Astrocyte (in vitro differentiated cells and primary cell): ENCODE measurements at regions not wholly inside any gene's neighbourhood (a gene's known extent, or its start where the extent isn't known, plus 50 kb on each side); places are given as distances from the start of the nearest gene placed in this dataset.

Experiments used
- DNase-seq: peaks from one replicate; pipeline ENCODE4 v3.0.0-alpha.2; 2010; ENCODE audit warnings: low read depth
- FAIRE-seq: peaks from 2 replicates; lab custom pipeline; 2011; peaks lifted over from hg19 to GRCh38; lab: Jason Lieb, UNC
- H2AFZ ChIP-seq: 2 replicates; pipeline ENCODE4 v1.6.0; 2012; ENCODE audit warnings: low read depth, low read length, inconsistent platforms
- H3K27ac ChIP-seq: 2 replicates; pipeline ENCODE4 v1.5.1; 2011; ENCODE audit warnings: low read depth, low read length, inconsistent platforms
- H3K27me3 ChIP-seq: 2 replicates; pipeline ENCODE4 v1.6.0; 2011; ENCODE audit warnings: low read length, inconsistent platforms; ENCODE audit not compliant: insufficient read depth
- H3K36me3 ChIP-seq: 2 replicates; pipeline ENCODE4 v1.5.1; 2011; ENCODE audit warnings: low read length, inconsistent platforms; ENCODE audit not compliant: insufficient read depth
- H3K4me1 ChIP-seq: 2 replicates; pipeline ENCODE4 v1.5.1; 2011; ENCODE audit warnings: low read length, inconsistent platforms; ENCODE audit not compliant: insufficient read depth
- H3K4me2 ChIP-seq: 2 replicates; pipeline ENCODE4 v1.6.0; 2012; ENCODE audit warnings: low read length, inconsistent platforms
- H3K4me3 ChIP-seq: 2 replicates; pipeline ENCODE4 v1.5.1; 2011; ENCODE audit warnings: low read depth, mild to moderate bottlenecking, low read length, inconsistent platforms; ENCODE audit not compliant: insufficient read depth
- H3K79me2 ChIP-seq: 2 replicates; pipeline ENCODE4 v1.6.0; 2012; ENCODE audit warnings: mild to moderate bottlenecking, low read length, inconsistent platforms; ENCODE audit not compliant: insufficient read depth
- H3K9ac ChIP-seq: 2 replicates; pipeline ENCODE4 v1.6.0; 2012; ENCODE audit warnings: mild to moderate bottlenecking, low read length, inconsistent platforms
- H3K9me3 ChIP-seq: 2 replicates; pipeline ENCODE4 v1.5.1; 2012; ENCODE audit warnings: low read depth, mild to moderate bottlenecking, low read length, inconsistent platforms; ENCODE audit not compliant: insufficient read depth
- H4K20me1 ChIP-seq: 2 replicates; pipeline ENCODE4 v1.6.0; 2012; ENCODE audit warnings: low read length, inconsistent platforms; ENCODE audit not compliant: insufficient read depth
- H3K27ac Mint-ChIP-seq: one replicate; pipeline ENCODE4 v1.8.0; 2021; ENCODE audit warnings: mild to moderate bottlenecking, mixed read lengths; ENCODE audit not compliant: unreplicated experiment
- H3K27me3 Mint-ChIP-seq: one replicate; pipeline ENCODE4 v1.8.0; 2021; ENCODE audit warnings: low read depth, mixed read lengths; ENCODE audit not compliant: unreplicated experiment
- H3K36me3 Mint-ChIP-seq: one replicate; pipeline ENCODE4 v1.8.0; 2021; ENCODE audit warnings: low read depth, mixed read lengths; ENCODE audit not compliant: unreplicated experiment
- H3K4me1 Mint-ChIP-seq: one replicate; pipeline ENCODE4 v1.8.0; 2021; ENCODE audit warnings: low read depth, mixed read lengths; ENCODE audit not compliant: unreplicated experiment
- H3K4me3 Mint-ChIP-seq: one replicate; pipeline ENCODE4 v1.8.0; 2021; ENCODE audit warnings: mild to moderate bottlenecking, moderate library complexity, mixed read lengths; ENCODE audit not compliant: unreplicated experiment
- H3K9me3 Mint-ChIP-seq: one replicate; pipeline ENCODE4 v1.8.0; 2021; ENCODE audit warnings: mild to moderate bottlenecking, mixed read lengths; ENCODE audit not compliant: unreplicated experiment
- CTCF ChIP-seq: IDR thresholded peaks from 2 replicates; pipeline ENCODE4 v1.5.1; 2011; ENCODE audit warnings: low read depth, mild to moderate bottlenecking, inconsistent platforms, low read length, moderate library complexity; ENCODE audit not compliant: insufficient read depth
- EZH2 ChIP-seq: IDR thresholded peaks from 2 replicates; pipeline ENCODE4 v1.6.1; 2012; ENCODE audit warnings: mild to moderate bottlenecking, low read length, inconsistent platforms; ENCODE audit not compliant: insufficient read depth

GRCh38 chr13:90740099-90740498, 607.4 kb upstream of the MIR17HG start:
- Histone ChIP-seq H3K27me3 (no peaks in the 10 kb centered on the region), H3K27ac (no peak overlapping the region), H4K20me1 (no peaks in the 10 kb centered on the region), H3K4me1 (no peaks in the 10 kb centered on the region), H3K9me3 (no peaks in the 10 kb centered on the region), H3K36me3 (no peaks in the 10 kb centered on the region), H3K4me2 (no peak overlapping the region), H3K9ac (no peak overlapping the region), H3K79me2 (no peaks in the 10 kb centered on the region), H3K4me3 (no peak overlapping the region), H2AFZ (no peak overlapping the region)
- DNase-seq (no peak), FAIRE-seq (no peak)
- peaks cover 6% of the 10 kb centered on the region for H3K9me3 Mint-ChIP-seq
- H3K4me3 Mint-ChIP-seq = no peak overlapping the region
- TF ChIP-seq EZH2 = no peak
- no peak for TF ChIP-seq CTCF
- no peak overlapping the region for H3K27ac Mint-ChIP-seq
- H3K27me3 Mint-ChIP-seq = no peaks in the 10 kb centered on the region
- H3K4me1 Mint-ChIP-seq = peaks cover 7% of the 10 kb centered on the region
- H3K36me3 Mint-ChIP-seq = no peaks in the 10 kb centered on the region

GRCh38 chr13:90742381-90742780, 605.1 kb upstream of the MIR17HG start:
- no peak for FAIRE-seq
- DNase-seq = no peak
- Histone ChIP-seq H3K36me3 (no peaks in the 10 kb centered on the region), H3K27me3 (no peaks in the 10 kb centered on the region), H3K79me2 (no peaks in the 10 kb centered on the region), H2AFZ (no peak overlapping the region), H3K4me2 (no peak overlapping the region), H3K9me3 (no peaks in the 10 kb centered on the region), H3K4me3 (no peak overlapping the region), H3K9ac (no peak overlapping the region), H4K20me1 (no peaks in the 10 kb centered on the region), H3K4me1 (no peaks in the 10 kb centered on the region), H3K27ac (no peak overlapping the region)
- peaks cover 7% of the 10 kb centered on the region for H3K4me1 Mint-ChIP-seq
- H3K9me3 Mint-ChIP-seq = no peaks in the 10 kb centered on the region
- no peak overlapping the region for H3K27ac Mint-ChIP-seq
- no peak overlapping the region for H3K4me3 Mint-ChIP-seq
- TF ChIP-seq EZH2 (no peak), CTCF (no peak)
- H3K36me3 Mint-ChIP-seq = no peaks in the 10 kb centered on the region
- H3K27me3 Mint-ChIP-seq = no peaks in the 10 kb centered on the region

GRCh38 chr13:90746230-90746629, 601.3 kb upstream of the MIR17HG start:
- Mint-ChIP-seq H3K4me1 (peaks cover 5% of the 10 kb centered on the region), H3K36me3 (no peaks in the 10 kb centered on the region), H3K4me3 (no peak overlapping the region), H3K9me3 (no peaks in the 10 kb centered on the region), H3K27me3 (no peaks in the 10 kb centered on the region), H3K27ac (no peak overlapping the region)
- Histone ChIP-seq H3K4me3 (no peak overlapping the region), H4K20me1 (no peaks in the 10 kb centered on the region), H3K9ac (no peak overlapping the region), H3K4me2 (no peak overlapping the region), H3K27ac (no peak overlapping the region), H3K79me2 (no peaks in the 10 kb centered on the region), H3K27me3 (no peaks in the 10 kb centered on the region), H3K4me1 (no peaks in the 10 kb centered on the region), H3K36me3 (no peaks in the 10 kb centered on the region), H2AFZ (no peak overlapping the region), H3K9me3 (no peaks in the 10 kb centered on the region)
- TF ChIP-seq EZH2 = no peak
- TF ChIP-seq CTCF = no peak
- FAIRE-seq (no peak), DNase-seq (no peak)
